ENCODE measurements at regions not wholly inside any gene's neighbourhood (a gene's known extent, or its start where the extent isn't known, plus 50 kb on each side); places are given as distances from the start of the nearest gene placed in this dataset.

- Histone ChIP-seq H3K27ac (ENCODE audit: low read depth in 2 of 2, low read length in 2 of 2) (no peak overlapping the region), H3K4me1 (ENCODE audit: control insufficient read depth in 2 of 3, insufficient read depth in 2 of 3, low read depth in 1 of 3, low read length in 3 of 3) (peaks cover 0 to 2% (median 0%) of the 10 kb centered on the region in 3 donors), H3K36me3 (ENCODE audit: control insufficient read depth in 2 of 3, insufficient read depth in 3 of 3, low read length in 3 of 3) (no peaks in the 10 kb centered on the region), H3K9ac (ENCODE audit: low read length in 3 of 3) (no peak overlapping the region), H3K9me3 (ENCODE audit: control insufficient read depth in 2 of 3, insufficient read depth in 1 of 3, low read length in 3 of 3) (no peaks in the 10 kb centered on the region), H3K4me3 (ENCODE audit: low read length in 3 of 3) (no peak overlapping the region), H3K27me3 (ENCODE audit: control insufficient read depth, insufficient read depth, low read length) (no peaks in the 10 kb centered on the region)
- no peak for TF ChIP-seq CTCF (IDR thresholded peaks at IDR 0.05; ENCODE audit: borderline replicate concordance, extremely low read depth, insufficient read depth)
- FAIRE-seq (no peak), DNase-seq (no peak)
- intact Hi-C loops (cut with DNase I), result no loop called here
These were observed 52.8 kb upstream of the GRM7 start for GRCh38 chr3:6807967-6808588.

- FAIRE-seq, result no peak
These were observed 51.6 kb upstream of the GRM7 start for GRCh38 chr3:6809349-6809748.

More at GRCh38 chr3:6809349-6809748, 51.6 kb upstream of the GRM7 start:
- no peaks in the 10 kb centered on the region for H3K27me3 ChIP-seq (ENCODE audit: control insufficient read depth, insufficient read depth, low read length)
- intact Hi-C loops (cut with DNase I), result no loop called here
- H3K9me3 ChIP-seq (ENCODE audit: control insufficient read depth in 2 of 3, insufficient read depth in 1 of 3, low read length in 3 of 3), result no peaks in the 10 kb centered on the region
- no peak overlapping the region for H3K27ac ChIP-seq (ENCODE audit: low read depth in 2 of 2, low read length in 2 of 2)
- H3K9ac ChIP-seq (ENCODE audit: low read length in 3 of 3), result no peak overlapping the region
- no peaks in the 10 kb centered on the region for H3K36me3 ChIP-seq (ENCODE audit: control insufficient read depth in 2 of 3, insufficient read depth in 3 of 3, low read length in 3 of 3)
- DNase-seq, result no peak
- H3K4me1 ChIP-seq (ENCODE audit: control insufficient read depth in 2 of 3, insufficient read depth in 2 of 3, low read depth in 1 of 3, low read length in 3 of 3), result no peaks in the 10 kb centered on the region
- no peak overlapping the region for H3K4me3 ChIP-seq (ENCODE audit: low read length in 3 of 3)
- TF ChIP-seq CTCF (IDR thresholded peaks at IDR 0.05; ENCODE audit: borderline replicate concordance, extremely low read depth, insufficient read depth), result no peak

Data from kidney (tissue), 13 donors.